ENCODE measurements at regions not wholly inside any gene's neighbourhood (a gene's known extent, or its start where the extent isn't known, plus 50 kb on each side); places are given as distances from the start of the nearest gene placed in this dataset.

- Histone ChIP-seq H3K4me3 (no peak overlapping the region), H3K27me3 (no peaks in the 10 kb centered on the region), H3K36me3 (no peaks in the 10 kb centered on the region), H3K4me1 (no peaks in the 10 kb centered on the region), H3K27ac (no peak overlapping the region), H3K9me3 (no peaks in the 10 kb centered on the region)
- no peak for TF ChIP-seq CTCF (IDR thresholded peaks at IDR 0.05)
- DNase-seq (ENCODE audit: low spot score in 2 of 2), result no peak
- intact Hi-C loops (cut with DNase I), result no loop called here
Observed at GRCh38 chr4:110683601-110684000, 60.7 kb upstream of the PITX2 start.

- no peak for DNase-seq (ENCODE audit: low spot score in 2 of 2)
- Histone ChIP-seq H3K4me3 (no peak overlapping the region), H3K27ac (no peak overlapping the region), H3K27me3 (no peaks in the 10 kb centered on the region), H3K4me1 (no peaks in the 10 kb centered on the region), H3K36me3 (no peaks in the 10 kb centered on the region), H3K9me3 (no peaks in the 10 kb centered on the region)
- intact Hi-C loops (cut with DNase I), result no loop called here
- TF ChIP-seq CTCF (IDR thresholded peaks at IDR 0.05), result no peak
Observed at GRCh38 chr4:110702326-110702725, 79.4 kb upstream of the PITX2 start.

DNA sequence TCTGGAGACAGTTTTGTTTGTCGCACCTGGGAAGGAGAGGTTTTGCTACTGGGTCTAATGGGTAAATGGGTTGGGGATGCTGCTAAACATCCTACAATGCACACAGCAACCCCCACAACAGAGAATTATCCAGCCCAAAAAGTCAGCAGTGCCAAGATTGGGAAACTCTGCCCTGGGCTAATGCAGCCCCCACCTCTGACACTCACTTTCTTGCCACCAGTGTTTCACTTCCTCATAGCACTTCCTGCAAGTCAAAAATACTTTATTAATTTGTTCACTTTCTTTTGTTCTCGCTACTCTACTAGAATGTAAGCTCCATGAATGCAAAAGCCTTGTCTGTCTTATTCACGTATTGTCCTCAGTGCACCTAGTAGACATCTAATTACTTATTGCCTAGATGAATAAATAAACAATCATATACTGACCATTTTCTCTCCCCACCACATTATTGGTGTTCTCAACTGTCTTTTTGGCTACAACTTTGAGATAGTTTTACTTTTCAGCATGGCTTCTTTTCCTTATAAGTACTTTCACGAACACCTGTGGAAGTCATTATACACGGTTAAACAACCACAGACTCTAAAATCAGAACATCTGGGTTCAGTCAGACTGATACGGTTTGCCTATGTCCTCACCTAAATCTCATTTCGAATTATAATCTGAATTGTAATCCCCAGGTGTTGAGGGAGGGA lies 82.0 kb upstream of the PITX2 start:
- H3K4me3 ChIP-seq, result no peak overlapping the region
- H3K27me3 ChIP-seq, result no peaks in the 10 kb centered on the region
- H3K4me1 ChIP-seq, result no peaks in the 10 kb centered on the region
- DNase-seq (ENCODE audit: low spot score in 2 of 2), result no peak
- intact Hi-C loops (cut with DNase I), result no loop called here
- TF ChIP-seq CTCF (IDR thresholded peaks at IDR 0.05), result no peak
- H3K27ac ChIP-seq, result no peak overlapping the region
- no peaks in the 10 kb centered on the region for H3K9me3 ChIP-seq
- H3K36me3 ChIP-seq, result no peaks in the 10 kb centered on the region

DNA sequence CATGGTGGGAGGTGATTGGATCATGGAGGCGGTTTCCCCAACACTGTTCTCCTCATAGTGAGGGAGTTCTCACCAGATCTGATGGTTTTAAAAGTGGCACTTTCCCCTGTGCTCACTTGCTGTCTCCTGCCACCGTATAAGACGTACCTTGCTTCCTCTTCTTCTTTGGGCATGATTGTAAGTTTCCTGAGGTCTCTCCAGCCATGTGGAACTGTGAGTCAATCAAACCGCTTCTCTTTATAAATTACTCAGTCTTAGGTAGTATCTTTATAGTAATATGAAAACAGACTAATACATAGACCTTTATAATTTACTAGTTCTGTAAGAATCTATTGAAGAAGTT lies 82.5 kb upstream of the PITX2 start:
- TF ChIP-seq CTCF (IDR thresholded peaks at IDR 0.05), result no peak
- H3K27ac ChIP-seq, result no peak overlapping the region
- no peaks in the 10 kb centered on the region for H3K4me1 ChIP-seq
- no peak overlapping the region for H3K4me3 ChIP-seq
- intact Hi-C loops (cut with DNase I), result no loop called here
- no peak for DNase-seq (ENCODE audit: low spot score in 2 of 2)
- H3K27me3 ChIP-seq, result no peaks in the 10 kb centered on the region
- H3K9me3 ChIP-seq, result no peaks in the 10 kb centered on the region
- no peaks in the 10 kb centered on the region for H3K36me3 ChIP-seq

DNA sequence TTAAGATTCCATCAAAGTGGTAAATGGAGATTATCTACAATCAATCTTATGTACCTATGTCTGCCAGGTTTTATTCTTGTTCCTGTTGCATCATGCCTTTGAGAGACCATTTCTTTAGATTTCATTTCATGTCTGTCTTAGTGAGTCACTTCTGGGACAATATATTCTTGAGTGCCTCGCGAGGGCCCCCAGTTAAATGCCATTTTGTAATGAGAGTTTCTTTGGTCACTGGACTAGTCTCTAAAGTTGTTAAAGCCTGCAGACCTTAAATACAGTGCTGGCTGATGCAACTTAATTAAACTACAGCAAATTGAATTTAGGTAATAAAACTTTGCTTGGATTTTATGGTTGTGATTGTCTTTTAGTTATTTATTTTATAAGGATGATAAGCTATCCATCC lies 87.2 kb upstream of the PITX2 start:
- Histone ChIP-seq H3K36me3 (no peaks in the 10 kb centered on the region), H3K4me1 (no peaks in the 10 kb centered on the region), H3K27me3 (no peaks in the 10 kb centered on the region), H3K9me3 (no peaks in the 10 kb centered on the region), H3K4me3 (no peak overlapping the region), H3K27ac (no peak overlapping the region)
- no peak for TF ChIP-seq CTCF (IDR thresholded peaks at IDR 0.05)
- intact Hi-C loops (cut with DNase I), result no loop called here
- DNase-seq (ENCODE audit: low spot score in 2 of 2), result no peak

GRCh38 chr4:110712486-110712885 lies 89.6 kb upstream of the PITX2 start:
- TF ChIP-seq CTCF (IDR thresholded peaks at IDR 0.05), result no peak
- Histone ChIP-seq H3K9me3 (no peaks in the 10 kb centered on the region), H3K4me1 (no peaks in the 10 kb centered on the region), H3K4me3 (no peak overlapping the region), H3K36me3 (no peaks in the 10 kb centered on the region), H3K27ac (no peak overlapping the region), H3K27me3 (no peaks in the 10 kb centered on the region)
- intact Hi-C loops (cut with DNase I), result no loop called here
- no peak for DNase-seq (ENCODE audit: low spot score in 2 of 2)
